Loucy (cell line): ENCODE measurements at regions not wholly inside any gene's neighbourhood (a gene's known extent, or its start where the extent isn't known, plus 50 kb on each side); places are given as distances from the start of the nearest gene placed in this dataset.

Source experiments
- CTCF ChIP-seq: fragments of 200-600 bp; sonication (generic); conservative IDR thresholded peaks from 2 replicates; pipeline ENCODE4 v1.5.1; 2014; ENCODE audit warnings: mild to moderate bottlenecking, antibody characterized with exemption, low read length
- EZH2phosphoT487 ChIP-seq: fragments of 200-600 bp; IDR thresholded peaks from 2 replicates; pipeline ENCODE4 v1.6.1; 2018; ENCODE audit warnings: antibody characterized with exemption, mild to moderate bottlenecking, moderate library complexity, borderline replicate concordance

GRCh38 chr6:91042656-91043055 is 455.8 kb upstream of the MAP3K7 start:
- no peak for TF ChIP-seq CTCF
- TF ChIP-seq EZH2phosphoT487, result no peak
